Activated effector memory CD4-positive, alpha-beta T cell treated with anti-CD3 and anti-CD28 coated beads, Interleukin-2, amount 50 U/mL, for 16 hours (primary cell): ENCODE measurements at regions not wholly inside any gene's neighbourhood (a gene's known extent, or its start where the extent isn't known, plus 50 kb on each side); places are given as distances from the start of the nearest gene placed in this dataset.
"Not testable (repeated sequence)": the region's sequence is repeated elsewhere in the genome, so short reads cannot be mapped to it uniquely, and the experiment has no call there.

Experiments used
- DNase-seq: peaks from one replicate; pipeline ENCODE4 v3.0.0-alpha.2; 2020

GRCh38 chr1:244326757-244327156, 125.0 kb downstream of the ADSS2 start:
- no peak for DNase-seq

- DNase-seq, result no peak
These were observed 124.2 kb downstream of the ADSS2 start for GRCh38 chr1:244327533-244327932.

GRCh38 chr1:244328476-244328875, 123.2 kb downstream of the ADSS2 start:
- no peak for DNase-seq

GRCh38 chr1:244329591-244330317, 122.0 kb downstream of the ADSS2 start:
- no peak for DNase-seq

GRCh38 chr1:244330318-244330625, 121.4 kb downstream of the ADSS2 start:
- no peak for DNase-seq

GRCh38 chr1:244332761-244333160, 118.9 kb downstream of the ADSS2 start:
- DNase-seq, result not testable (repeated sequence)

- not testable (repeated sequence) for DNase-seq
These were observed 117.4 kb downstream of the ADSS2 start for GRCh38 chr1:244334315-244334714.

- DNase-seq, result not testable (repeated sequence)
These were observed 116.9 kb downstream of the ADSS2 start for GRCh38 chr1:244334842-244335241.

- no peak for DNase-seq
These were observed 116.3 kb downstream of the ADSS2 start for GRCh38 chr1:244335456-244335855.

- DNase-seq, result no peak
These were observed 115.3 kb downstream of the ADSS2 start for GRCh38 chr1:244336232-244336899.

- DNase-seq, result no peak
These were observed 113.9 kb downstream of the ADSS2 start for GRCh38 chr1:244337839-244338238.

GRCh38 chr1:244339073-244339692, 112.5 kb downstream of the ADSS2 start:
- no peak for DNase-seq

GRCh38 chr1:244339776-244340175, 111.9 kb downstream of the ADSS2 start:
- DNase-seq, result no peak

- no peak for DNase-seq
These were observed 111.3 kb downstream of the ADSS2 start for GRCh38 chr1:244340396-244340795.

- no peak for DNase-seq
These were observed 110.0 kb downstream of the ADSS2 start for GRCh38 chr1:244341455-244342450.

- no peak for DNase-seq
These were observed 107.7 kb downstream of the ADSS2 start for GRCh38 chr1:244344001-244344400.

GRCh38 chr1:244346972-244347618, 104.6 kb downstream of the ADSS2 start:
- no peak for DNase-seq

- no peak for DNase-seq
These were observed 103.8 kb downstream of the ADSS2 start for GRCh38 chr1:244347942-244348341.

- no peak for DNase-seq
These were observed 102.6 kb downstream of the ADSS2 start for GRCh38 chr1:244349103-244349531.

GRCh38 chr1:244349581-244350001, 102.1 kb downstream of the ADSS2 start:
- DNase-seq, result no peak

- no peak for DNase-seq
These were observed 101.7 kb downstream of the ADSS2 start for GRCh38 chr1:244350027-244350426.

- DNase-seq, result no peak
These were observed 99.4 kb downstream of the ADSS2 start for GRCh38 chr1:244352156-244352830.
